Activated gamma-delta T cell (primary cell): ENCODE measurements at regions not wholly inside any gene's neighbourhood (a gene's known extent, or its start where the extent isn't known, plus 50 kb on each side); places are given as distances from the start of the nearest gene placed in this dataset.
"Not testable (repeated sequence)": the region's sequence is repeated elsewhere in the genome, so short reads cannot be mapped to it uniquely, and the experiment has no call there.

ENCODE experiments used
- DNase-seq: peaks from one replicate; lab custom pipeline; 2025; lab: John Stamatoyannopoulos, UW

- no peak for DNase-seq
Observed at GRCh38 chr22:48778308-48779195, 1049.1 kb downstream of the BRD1 start.

GRCh38 chr22:48772286-48772907 lies 1055.3 kb downstream of the BRD1 start:
- DNase-seq: no peak

GRCh38 chr22:48765595-48765994 lies 1062.1 kb downstream of the BRD1 start:
- no peak for DNase-seq

GRCh38 chr22:48761546-48761945 lies 1066.1 kb downstream of the BRD1 start:
- DNase-seq: no peak

- no peak for DNase-seq
Observed at GRCh38 chr22:48760481-48761390, 1066.9 kb downstream of the BRD1 start.

GRCh38 chr22:48758881-48759875 lies 1068.5 kb downstream of the BRD1 start:
- no peak for DNase-seq

GRCh38 chr22:48757985-48758561 lies 1069.6 kb downstream of the BRD1 start:
- no peak for DNase-seq

- DNase-seq: no peak
Observed at GRCh38 chr22:48757581-48757980, 1070.1 kb downstream of the BRD1 start.

- not testable (repeated sequence) for DNase-seq
Observed at GRCh38 chr22:48757135-48757534, 1070.5 kb downstream of the BRD1 start.

GRCh38 chr22:48756146-48757111 lies 1071.2 kb downstream of the BRD1 start:
- no peak for DNase-seq

- DNase-seq: no peak
Observed at GRCh38 chr22:48755059-48755949, 1072.4 kb downstream of the BRD1 start.

GRCh38 chr22:48754611-48755058 lies 1073.0 kb downstream of the BRD1 start:
- DNase-seq: no peak

- no peak for DNase-seq
Observed at GRCh38 chr22:48753752-48754517, 1073.7 kb downstream of the BRD1 start.

GRCh38 chr22:48753381-48753730 lies 1074.3 kb downstream of the BRD1 start:
- DNase-seq: no peak

- DNase-seq: no peak
Observed at GRCh38 chr22:48752451-48753380, 1075.0 kb downstream of the BRD1 start.
